Fibroblast of the aortic adventitia (primary cell): ENCODE measurements at regions not wholly inside any gene's neighbourhood (a gene's known extent, or its start where the extent isn't known, plus 50 kb on each side); places are given as distances from the start of the nearest gene placed in this dataset.
"Not testable (repeated sequence)": the region's sequence is repeated elsewhere in the genome, so short reads cannot be mapped to it uniquely, and the experiment has no call there.

Experiments
- DNase-seq: peaks from one replicate; pipeline ENCODE4 v3.0.0-alpha.2; 2010; ENCODE audit warnings: low read depth
- H3K4me3 ChIP-seq: 2 replicates; pipeline ENCODE4 v1.5.1; 2011; ENCODE audit warnings: low read depth, mild to moderate bottlenecking, control low read depth, low read length, moderate library complexity
- CTCF ChIP-seq: IDR thresholded peaks from 2 replicates; pipeline ENCODE4 v1.5.1; 2011; ENCODE audit warnings: mild to moderate bottlenecking, low read length, control low read depth, inconsistent platforms; ENCODE audit not compliant: insufficient read depth

GRCh38 chr18:72965616-72966015 is 97.8 kb upstream of the NETO1 start:
- TF ChIP-seq CTCF: no peak
- no peak for DNase-seq

GRCh38 chr18:72958195-72958594 is 90.4 kb upstream of the NETO1 start:
- H3K4me3 ChIP-seq, DNase-seq: not testable (repeated sequence)

More at GRCh38 chr18:72965616-72966015, 97.8 kb upstream of the NETO1 start:
- H3K4me3 ChIP-seq: no peak overlapping the region

GRCh38 chr18:72948439-72948838 is 80.7 kb upstream of the NETO1 start:
- TF ChIP-seq CTCF: no peak
- no peak for DNase-seq

GRCh38 chr18:72942766-72943165 is 75.0 kb upstream of the NETO1 start:
- no peak for DNase-seq
- no peak for TF ChIP-seq CTCF
- H3K4me3 ChIP-seq: no peak overlapping the region

More at GRCh38 chr18:72948439-72948838, 80.7 kb upstream of the NETO1 start:
- H3K4me3 ChIP-seq: no peak overlapping the region

- no peak for DNase-seq
- no peak overlapping the region for H3K4me3 ChIP-seq
- no peak for TF ChIP-seq CTCF
Measured at GRCh38 chr18:72940986-72941385, 73.2 kb upstream of the NETO1 start.

- TF ChIP-seq CTCF: no peak
- DNase-seq: no peak
- no peak overlapping the region for H3K4me3 ChIP-seq
Measured at GRCh38 chr18:72940509-72940908, 72.7 kb upstream of the NETO1 start.

- no peak for DNase-seq
- H3K4me3 ChIP-seq: no peak overlapping the region
- TF ChIP-seq CTCF: no peak
Measured at GRCh38 chr18:72935744-72936143, 68.0 kb upstream of the NETO1 start.
